ENCODE measurements at regions not wholly inside any gene's neighbourhood (a gene's known extent, or its start where the extent isn't known, plus 50 kb on each side); places are given as distances from the start of the nearest gene placed in this dataset.
A peak's percentile ranks its signal among the peaks of the same experiment; 100 is the strongest.
"Not testable (repeated sequence)": the region's sequence is repeated elsewhere in the genome, so short reads cannot be mapped to it uniquely, and the experiment has no call there.

DNA sequence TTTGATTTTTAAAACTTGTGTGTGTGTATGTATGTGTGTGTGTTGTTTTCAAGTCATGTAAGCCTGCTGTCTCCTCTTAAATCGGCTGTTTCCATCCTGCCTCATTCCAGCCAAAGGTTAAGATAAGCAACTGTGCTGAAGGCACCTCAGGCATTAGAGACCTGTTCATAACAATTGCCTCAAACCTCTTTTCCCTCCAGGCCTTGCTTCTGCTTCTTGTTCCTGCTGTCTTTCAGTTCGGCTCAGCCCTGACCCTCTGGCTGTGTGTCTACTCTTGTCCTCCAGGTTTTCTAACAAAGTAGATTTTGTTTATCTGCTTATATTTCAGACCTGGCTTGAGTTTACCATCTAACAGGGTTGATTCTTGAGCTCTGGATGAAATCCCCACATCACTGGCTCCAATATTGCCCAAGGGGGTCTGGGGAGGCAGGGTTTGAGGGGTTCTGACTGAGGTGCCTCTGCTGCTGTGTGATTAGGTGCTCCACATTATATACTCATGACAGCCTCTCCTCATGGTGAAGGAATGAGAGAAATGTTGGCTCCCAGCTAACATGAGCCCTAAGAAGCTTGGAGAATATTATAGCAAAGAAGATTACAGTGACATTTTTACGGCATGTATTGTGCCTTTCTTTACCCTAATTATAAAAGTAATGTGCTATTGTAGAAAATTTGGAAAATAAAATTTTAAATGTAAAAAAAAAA, 229.7 kb upstream of the PIK3R1 start:
- Histone ChIP-seq H3K4me2 (ENCODE audit: low read length, poor library complexity, severe bottlenecking) (no peak overlapping the region), H3K23ac (ENCODE audit: low read length in 2 of 2) (no peak overlapping the region), H2BK12ac (ENCODE audit: low read length in 2 of 2) (peak overlapping the region in 1 of 2 experiments; percentile 43), H2BK15ac (ENCODE audit: low read depth, poor library complexity, severe bottlenecking) (no peak overlapping the region), H3K4me3 (ENCODE audit: insufficient read depth in 1 of 2, low read depth in 1 of 2, low read length in 2 of 2) (no peak overlapping the region), H3K9ac (ENCODE audit: low read length) (no peak overlapping the region), H3K27ac (ENCODE audit: low read length, poor library complexity, severe bottlenecking) (no peak overlapping the region), H3K79me1 (replicated peaks; ENCODE audit: low read length, poor library complexity, severe bottlenecking) (no peaks in the 10 kb centered on the region), H3K9me3 (ENCODE audit: control insufficient read depth, low read length) (no peaks in the 10 kb centered on the region), H3K27me3 (ENCODE audit: control insufficient read depth in 1 of 2, insufficient read depth in 1 of 2, low read length in 2 of 2) (no peaks in the 10 kb centered on the region), H3K4me1 (ENCODE audit: control insufficient read depth, insufficient read depth, low read depth, low read length) (no peaks in the 10 kb centered on the region), H2AFZ (ENCODE audit: low read depth, low read length) (peak overlapping the region; percentile 15), H3K36me3 (ENCODE audit: control insufficient read depth in 1 of 2, insufficient read depth in 2 of 2, low read depth in 1 of 2, low read length in 2 of 2) (no peaks in the 10 kb centered on the region), H2BK5ac (ENCODE audit: low read depth, low read length, poor library complexity, severe bottlenecking) (no peak overlapping the region), H3K18ac (ENCODE audit: low read depth in 1 of 2, low read length in 2 of 2) (peak overlapping the region in 1 of 2 experiments; percentile 1), H3K14ac (ENCODE audit: low read length in 2 of 2) (no peak overlapping the region), H4K91ac (ENCODE audit: low read length) (no peak overlapping the region), H2BK120ac (ENCODE audit: low read depth, low read length) (no peak overlapping the region), H3K4ac (ENCODE audit: low read depth in 1 of 2, low read length in 2 of 2) (no peak overlapping the region), H4K8ac (ENCODE audit: low read length) (no peak overlapping the region), H2AK5ac (ENCODE audit: low read length, severe bottlenecking) (no peak overlapping the region)
- 77% methylated on average over 2 of the region's 3 CpGs for WGBS
- no peak for DNase-seq

- no peak overlapping the region for H3K4me3 ChIP-seq (ENCODE audit: insufficient read depth in 1 of 2, low read depth in 1 of 2, low read length in 2 of 2)
- H3K4me2 ChIP-seq (ENCODE audit: low read length, poor library complexity, severe bottlenecking): no peak overlapping the region
- no peak overlapping the region for H3K27ac ChIP-seq (ENCODE audit: low read length, poor library complexity, severe bottlenecking)
- H3K23ac ChIP-seq (ENCODE audit: low read length in 2 of 2): no peak overlapping the region
- no peak overlapping the region for H2AK5ac ChIP-seq (ENCODE audit: low read length, severe bottlenecking)
- no peak for DNase-seq
- H3K14ac ChIP-seq (ENCODE audit: low read length in 2 of 2): no peak overlapping the region
- H2BK15ac ChIP-seq (ENCODE audit: low read depth, poor library complexity, severe bottlenecking): no peak overlapping the region
- H3K4ac ChIP-seq (ENCODE audit: low read depth in 1 of 2, low read length in 2 of 2): no peak overlapping the region
- peak overlapping the region in 1 of 2 experiments; percentile 88 for H3K18ac ChIP-seq (ENCODE audit: low read depth in 1 of 2, low read length in 2 of 2)
- H3K9me3 ChIP-seq (ENCODE audit: control insufficient read depth, low read length): no peaks in the 10 kb centered on the region
- H3K27me3 ChIP-seq (ENCODE audit: control insufficient read depth in 1 of 2, insufficient read depth in 1 of 2, low read length in 2 of 2): no peaks in the 10 kb centered on the region
- peak overlapping the region; percentile 65 for H4K91ac ChIP-seq (ENCODE audit: low read length)
- H2AFZ ChIP-seq (ENCODE audit: low read depth, low read length): no peak overlapping the region
- no peak overlapping the region for H2BK5ac ChIP-seq (ENCODE audit: low read depth, low read length, poor library complexity, severe bottlenecking)
- no peak overlapping the region for H2BK12ac ChIP-seq (ENCODE audit: low read length in 2 of 2)
- H3K9ac ChIP-seq (ENCODE audit: low read length): no peak overlapping the region
- no peaks in the 10 kb centered on the region for H3K36me3 ChIP-seq (ENCODE audit: control insufficient read depth in 1 of 2, insufficient read depth in 2 of 2, low read depth in 1 of 2, low read length in 2 of 2)
- H3K79me1 ChIP-seq (replicated peaks; ENCODE audit: low read length, poor library complexity, severe bottlenecking): no peaks in the 10 kb centered on the region
- H3K4me1 ChIP-seq (ENCODE audit: control insufficient read depth, insufficient read depth, low read depth, low read length): no peaks in the 10 kb centered on the region
- no peak overlapping the region for H4K8ac ChIP-seq (ENCODE audit: low read length)
- 75% methylated on average over 2 of the region's 2 CpGs for WGBS
- no peak overlapping the region for H2BK120ac ChIP-seq (ENCODE audit: low read depth, low read length)
Measured at GRCh38 chr5:67984546-67984945, 231.0 kb upstream of the PIK3R1 start.

GRCh38 chr5:67983251-67984110, 232.1 kb upstream of the PIK3R1 start:
- Histone ChIP-seq H2BK120ac (ENCODE audit: low read depth, low read length) (no peak overlapping the region), H3K14ac (ENCODE audit: low read length in 2 of 2) (no peak overlapping the region), H3K27me3 (ENCODE audit: control insufficient read depth in 1 of 2, insufficient read depth in 1 of 2, low read length in 2 of 2) (no peaks in the 10 kb centered on the region), H3K18ac (ENCODE audit: low read depth in 1 of 2, low read length in 2 of 2) (no peak overlapping the region), H3K9me3 (ENCODE audit: control insufficient read depth, low read length) (no peaks in the 10 kb centered on the region), H3K4me1 (ENCODE audit: control insufficient read depth, insufficient read depth, low read depth, low read length) (no peaks in the 10 kb centered on the region), H3K4me2 (ENCODE audit: low read length, poor library complexity, severe bottlenecking) (no peak overlapping the region), H3K4me3 (ENCODE audit: insufficient read depth in 1 of 2, low read depth in 1 of 2, low read length in 2 of 2) (no peak overlapping the region), H3K4ac (ENCODE audit: low read depth in 1 of 2, low read length in 2 of 2) (no peak overlapping the region), H3K9ac (ENCODE audit: low read length) (peak overlapping the region; percentile 24), H4K91ac (ENCODE audit: low read length) (no peak overlapping the region), H3K79me1 (replicated peaks; ENCODE audit: low read length, poor library complexity, severe bottlenecking) (no peaks in the 10 kb centered on the region), H2BK12ac (ENCODE audit: low read length in 2 of 2) (no peak overlapping the region), H2AK5ac (ENCODE audit: low read length, severe bottlenecking) (no peak overlapping the region), H3K36me3 (ENCODE audit: control insufficient read depth in 1 of 2, insufficient read depth in 2 of 2, low read depth in 1 of 2, low read length in 2 of 2) (no peaks in the 10 kb centered on the region), H2BK5ac (ENCODE audit: low read depth, low read length, poor library complexity, severe bottlenecking) (no peak overlapping the region), H2BK15ac (ENCODE audit: low read depth, poor library complexity, severe bottlenecking) (no peak overlapping the region), H3K27ac (ENCODE audit: low read length, poor library complexity, severe bottlenecking) (no peak overlapping the region), H4K8ac (ENCODE audit: low read length) (no peak overlapping the region), H3K23ac (ENCODE audit: low read length in 2 of 2) (no peak overlapping the region), H2AFZ (ENCODE audit: low read depth, low read length) (no peak overlapping the region)
- DNase-seq: peak; percentile 83
- 92% methylated on average over 7 of the region's 7 CpGs for WGBS

DNA sequence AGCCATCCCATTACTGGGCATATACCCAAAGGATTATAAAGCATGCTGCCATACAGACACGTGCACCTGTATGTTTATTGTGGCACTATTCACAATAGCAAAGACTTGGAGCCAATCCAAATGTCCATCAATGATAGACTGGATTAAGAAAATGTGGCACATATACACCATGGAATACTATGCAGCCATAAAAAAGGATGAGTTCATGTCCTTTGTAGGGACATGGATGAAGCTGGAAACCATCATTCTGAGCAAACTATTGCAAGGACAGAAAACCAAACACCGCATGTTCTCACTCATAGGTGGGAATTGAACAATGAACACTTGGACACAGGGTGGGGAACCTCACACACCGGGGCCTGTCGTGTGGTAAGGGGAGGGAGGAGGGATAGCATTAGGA, 233.4 kb upstream of the PIK3R1 start:
- WGBS: 93% methylated on average over 2 of the region's 4 CpGs
- not testable (repeated sequence) for H2BK5ac ChIP-seq (ENCODE audit: low read depth, low read length, poor library complexity, severe bottlenecking); H3K4me2 ChIP-seq (ENCODE audit: low read length, poor library complexity, severe bottlenecking); H3K23ac ChIP-seq (ENCODE audit: low read length in 2 of 2); H3K36me3 ChIP-seq (ENCODE audit: control insufficient read depth in 1 of 2, insufficient read depth in 2 of 2, low read depth in 1 of 2, low read length in 2 of 2); H3K4ac ChIP-seq (ENCODE audit: low read depth in 1 of 2, low read length in 2 of 2); H3K4me3 ChIP-seq (ENCODE audit: insufficient read depth in 1 of 2, low read depth in 1 of 2, low read length in 2 of 2); H4K8ac ChIP-seq (ENCODE audit: low read length); H2BK120ac ChIP-seq (ENCODE audit: low read depth, low read length); H4K91ac ChIP-seq (ENCODE audit: low read length); H3K4me1 ChIP-seq (ENCODE audit: control insufficient read depth, insufficient read depth, low read depth, low read length); H3K27me3 ChIP-seq (ENCODE audit: control insufficient read depth in 1 of 2, insufficient read depth in 1 of 2, low read length in 2 of 2); H3K9me3 ChIP-seq (ENCODE audit: control insufficient read depth, low read length); H2BK12ac ChIP-seq (ENCODE audit: low read length in 2 of 2); H3K9ac ChIP-seq (ENCODE audit: low read length); H2AFZ ChIP-seq (ENCODE audit: low read depth, low read length); DNase-seq; H3K18ac ChIP-seq (ENCODE audit: low read depth in 1 of 2, low read length in 2 of 2); H2AK5ac ChIP-seq (ENCODE audit: low read length, severe bottlenecking); H3K14ac ChIP-seq (ENCODE audit: low read length in 2 of 2); H3K27ac ChIP-seq (ENCODE audit: low read length, poor library complexity, severe bottlenecking); H2BK15ac ChIP-seq (ENCODE audit: low read depth, poor library complexity, severe bottlenecking); H3K79me1 ChIP-seq (replicated peaks; ENCODE audit: low read length, poor library complexity, severe bottlenecking)
